ENCODE measurements at regions not wholly inside any gene's neighbourhood (a gene's known extent, or its start where the extent isn't known, plus 50 kb on each side); places are given as distances from the start of the nearest gene placed in this dataset.

DNA sequence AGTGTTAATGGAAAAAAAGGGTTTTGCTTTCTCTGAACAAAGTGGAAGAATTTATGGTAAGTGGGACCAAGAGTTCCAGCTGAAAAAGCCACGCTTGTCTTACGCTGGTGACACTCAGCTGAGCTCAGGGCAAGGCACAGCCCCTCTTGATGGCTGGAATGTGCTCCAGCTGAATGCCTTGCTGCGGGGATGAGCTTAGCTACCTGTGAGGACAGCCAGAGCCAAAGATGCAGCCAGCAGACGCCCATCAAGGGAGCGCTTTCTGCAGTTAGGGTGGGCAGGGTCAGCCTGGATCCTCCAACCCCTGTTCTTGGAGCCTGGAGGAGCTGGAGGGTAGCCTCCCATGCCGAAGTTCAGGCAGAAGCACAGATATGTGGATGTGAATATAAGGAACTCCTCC, 191.4 kb downstream of the SCP2D1 start:
- Histone ChIP-seq H3K9me3 (replicated peaks; ENCODE audit: control insufficient read depth, insufficient read depth, low read depth, low read length) (no peaks in the 10 kb centered on the region), H3K4me1 (replicated peaks in 1 of 2; ENCODE audit: control insufficient read depth in 2 of 2, insufficient read depth in 2 of 2, low read length in 2 of 2) (no peaks in the 10 kb centered on the region), H3K36me3 (ENCODE audit: control insufficient read depth, insufficient read depth, low read length) (no peaks in the 10 kb centered on the region), H2AFZ (ENCODE audit: low read depth, low read length) (no peak overlapping the region), H3K27me3 (ENCODE audit: control insufficient read depth in 2 of 2, insufficient read depth in 2 of 2, low read length in 2 of 2) (no peaks in the 10 kb centered on the region), H4K20me1 (replicated peaks; ENCODE audit: control insufficient read depth, insufficient read depth, low read length) (no peaks in the 10 kb centered on the region), H3K79me2 (ENCODE audit: control insufficient read depth, insufficient read depth, low read length) (no peaks in the 10 kb centered on the region), H3K4me2 (ENCODE audit: insufficient read depth, low read length) (no peak overlapping the region), H3K27ac (ENCODE audit: extremely low read depth, low read depth, low read length) (no peak overlapping the region), H3K9me1 (ENCODE audit: control insufficient read depth, insufficient read depth, low read length) (no peaks in the 10 kb centered on the region), H3K9ac (ENCODE audit: insufficient read depth in 1 of 2, low read depth in 2 of 2, low read length in 2 of 2) (no peak overlapping the region), H3K4me3 (no peak overlapping the region)
- ATAC-seq (no peak), DNase-seq (ENCODE audit: extremely low read depth in 1 of 4, low spot score in 3 of 4) (no peak), FAIRE-seq (no peak)
- ChIA-PET CTCF (ENCODE audit: low intra/inter-chr PET ratio) (no interaction called here), POLR2A (no interaction called here)
- in situ Hi-C loops (cut with MboI) (no loop called here), intact Hi-C loops (cut with micrococcal nuclease) (no loop called here)
- no TSS peak for BruUV-seq (replicated peaks)
- WGBS (ENCODE audit: insufficient coverage, low coverage, missing lambda C conversion rate) = 0% methylated on average over 6 of the region's 6 CpGs
- TF ChIP-seq, protein P1, sequence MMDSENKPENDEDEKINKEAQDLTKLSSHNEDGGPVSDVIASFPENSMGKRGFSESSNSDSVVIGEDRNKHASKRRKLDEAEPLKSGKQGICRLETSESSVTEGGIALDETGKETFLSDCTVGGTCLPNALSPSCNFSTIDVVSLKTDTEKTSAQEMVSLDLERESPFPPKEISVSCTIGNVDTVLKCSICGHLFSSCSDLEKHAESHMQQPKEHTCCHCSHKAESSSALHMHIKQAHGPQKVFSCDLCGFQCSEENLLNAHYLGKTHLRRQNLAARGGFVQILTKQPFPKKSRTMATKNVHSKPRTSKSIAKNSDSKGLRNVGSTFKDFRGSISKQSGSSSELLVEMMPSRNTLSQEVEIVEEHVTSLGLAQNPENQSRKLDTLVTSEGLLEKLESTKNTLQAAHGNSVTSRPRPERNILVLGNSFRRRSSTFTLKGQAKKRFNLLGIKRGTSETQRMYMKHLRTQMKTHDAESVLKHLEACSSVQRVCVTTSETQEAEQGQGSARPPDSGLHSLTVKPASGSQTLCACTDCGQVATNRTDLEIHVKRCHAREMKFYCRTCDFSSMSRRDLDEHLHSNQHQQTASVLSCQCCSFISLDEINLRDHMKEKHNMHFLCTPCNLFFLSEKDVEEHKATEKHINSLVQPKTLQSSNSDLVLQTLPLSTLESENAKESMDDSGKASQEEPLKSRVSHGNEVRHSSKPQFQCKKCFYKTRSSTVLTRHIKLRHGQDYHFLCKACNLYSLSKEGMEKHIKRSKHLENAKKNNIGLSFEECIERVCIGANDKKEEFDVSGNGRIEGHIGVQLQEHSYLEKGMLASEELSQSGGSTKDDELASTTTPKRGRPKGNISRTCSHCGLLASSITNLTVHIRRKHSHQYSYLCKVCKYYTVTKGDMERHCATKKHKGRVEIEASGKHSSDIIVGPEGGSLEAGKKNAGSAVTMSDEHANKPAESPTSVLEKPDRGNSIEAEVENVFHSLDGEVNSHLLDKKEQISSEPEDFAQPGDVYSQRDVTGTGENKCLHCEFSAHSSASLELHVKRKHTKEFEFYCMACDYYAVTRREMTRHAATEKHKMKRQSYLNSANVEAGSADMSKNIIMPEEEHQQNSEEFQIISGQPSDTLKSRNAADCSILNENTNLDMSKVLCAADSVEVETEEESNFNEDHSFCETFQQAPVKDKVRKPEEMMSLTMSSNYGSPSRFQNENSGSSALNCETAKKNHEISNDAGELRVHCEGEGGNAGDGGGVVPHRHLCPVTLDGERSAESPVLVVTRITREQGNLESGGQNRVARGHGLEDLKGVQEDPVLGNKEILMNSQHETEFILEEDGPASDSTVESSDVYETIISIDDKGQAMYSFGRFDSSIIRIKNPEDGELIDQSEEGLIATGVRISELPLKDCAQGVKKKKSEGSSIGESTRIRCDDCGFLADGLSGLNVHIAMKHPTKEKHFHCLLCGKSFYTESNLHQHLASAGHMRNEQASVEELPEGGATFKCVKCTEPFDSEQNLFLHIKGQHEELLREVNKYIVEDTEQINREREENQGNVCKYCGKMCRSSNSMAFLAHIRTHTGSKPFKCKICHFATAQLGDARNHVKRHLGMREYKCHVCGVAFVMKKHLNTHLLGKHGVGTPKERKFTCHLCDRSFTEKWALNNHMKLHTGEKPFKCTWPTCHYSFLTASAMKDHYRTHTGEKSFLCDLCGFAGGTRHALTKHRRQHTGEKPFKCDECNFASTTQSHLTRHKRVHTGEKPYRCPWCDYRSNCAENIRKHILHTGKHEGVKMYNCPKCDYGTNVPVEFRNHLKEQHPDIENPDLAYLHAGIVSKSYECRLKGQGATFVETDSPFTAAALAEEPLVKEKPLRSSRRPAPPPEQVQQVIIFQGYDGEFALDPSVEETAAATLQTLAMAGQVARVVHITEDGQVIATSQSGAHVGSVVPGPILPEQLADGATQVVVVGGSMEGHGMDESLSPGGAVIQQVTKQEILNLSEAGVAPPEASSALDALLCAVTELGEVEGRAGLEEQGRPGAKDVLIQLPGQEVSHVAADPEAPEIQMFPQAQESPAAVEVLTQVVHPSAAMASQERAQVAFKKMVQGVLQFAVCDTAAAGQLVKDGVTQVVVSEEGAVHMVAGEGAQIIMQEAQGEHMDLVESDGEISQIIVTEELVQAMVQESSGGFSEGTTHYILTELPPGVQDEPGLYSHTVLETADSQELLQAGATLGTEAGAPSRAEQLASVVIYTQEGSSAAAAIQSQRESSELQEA (IDR thresholded peaks at IDR 0.05; ENCODE audit: low read depth) = no peak
- TF ChIP-seq, protein P2, sequence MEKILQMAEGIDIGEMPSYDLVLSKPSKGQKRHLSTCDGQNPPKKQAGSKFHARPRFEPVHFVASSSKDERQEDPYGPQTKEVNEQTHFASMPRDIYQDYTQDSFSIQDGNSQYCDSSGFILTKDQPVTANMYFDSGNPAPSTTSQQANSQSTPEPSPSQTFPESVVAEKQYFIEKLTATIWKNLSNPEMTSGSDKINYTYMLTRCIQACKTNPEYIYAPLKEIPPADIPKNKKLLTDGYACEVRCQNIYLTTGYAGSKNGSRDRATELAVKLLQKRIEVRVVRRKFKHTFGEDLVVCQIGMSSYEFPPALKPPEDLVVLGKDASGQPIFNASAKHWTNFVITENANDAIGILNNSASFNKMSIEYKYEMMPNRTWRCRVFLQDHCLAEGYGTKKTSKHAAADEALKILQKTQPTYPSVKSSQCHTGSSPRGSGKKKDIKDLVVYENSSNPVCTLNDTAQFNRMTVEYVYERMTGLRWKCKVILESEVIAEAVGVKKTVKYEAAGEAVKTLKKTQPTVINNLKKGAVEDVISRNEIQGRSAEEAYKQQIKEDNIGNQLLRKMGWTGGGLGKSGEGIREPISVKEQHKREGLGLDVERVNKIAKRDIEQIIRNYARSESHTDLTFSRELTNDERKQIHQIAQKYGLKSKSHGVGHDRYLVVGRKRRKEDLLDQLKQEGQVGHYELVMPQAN (IDR thresholded peaks at IDR 0.05; ENCODE audit: borderline replicate concordance) = no peak
- TF ChIP-seq CHCHD3 (CRISPR knock-in tag; IDR thresholded peaks at IDR 0.05) (no peak), ZNF77 (CRISPR knock-in tag; IDR thresholded peaks at IDR 0.05) (no peak), C11orf30 (IDR thresholded peaks at IDR 0.05; ENCODE audit: low read depth) (no peak), ZNF274 (IDR thresholded peaks at IDR 0.05; ENCODE audit: borderline replicate concordance, low read depth, low read length) (no peak), SMARCC2 (IDR thresholded peaks at IDR 0.05; ENCODE audit: low read depth) (no peak), FOS (IDR thresholded peaks at IDR 0.05; ENCODE audit: extremely low read depth, insufficient read length) (no peak), EWSR1 (IDR thresholded peaks at IDR 0.05; ENCODE audit: borderline replicate concordance, low read depth, partially characterized antibody) (no peak), ZNF695 (CRISPR knock-in tag; IDR thresholded peaks at IDR 0.05) (no peak), TRIM28 (IDR thresholded peaks at IDR 0.05) (no peak)
- TF ChIP-seq, protein P3, sequence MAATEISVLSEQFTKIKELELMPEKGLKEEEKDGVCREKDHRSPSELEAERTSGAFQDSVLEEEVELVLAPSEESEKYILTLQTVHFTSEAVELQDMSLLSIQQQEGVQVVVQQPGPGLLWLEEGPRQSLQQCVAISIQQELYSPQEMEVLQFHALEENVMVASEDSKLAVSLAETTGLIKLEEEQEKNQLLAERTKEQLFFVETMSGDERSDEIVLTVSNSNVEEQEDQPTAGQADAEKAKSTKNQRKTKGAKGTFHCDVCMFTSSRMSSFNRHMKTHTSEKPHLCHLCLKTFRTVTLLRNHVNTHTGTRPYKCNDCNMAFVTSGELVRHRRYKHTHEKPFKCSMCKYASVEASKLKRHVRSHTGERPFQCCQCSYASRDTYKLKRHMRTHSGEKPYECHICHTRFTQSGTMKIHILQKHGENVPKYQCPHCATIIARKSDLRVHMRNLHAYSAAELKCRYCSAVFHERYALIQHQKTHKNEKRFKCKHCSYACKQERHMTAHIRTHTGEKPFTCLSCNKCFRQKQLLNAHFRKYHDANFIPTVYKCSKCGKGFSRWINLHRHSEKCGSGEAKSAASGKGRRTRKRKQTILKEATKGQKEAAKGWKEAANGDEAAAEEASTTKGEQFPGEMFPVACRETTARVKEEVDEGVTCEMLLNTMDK (IDR thresholded peaks at IDR 0.05; ENCODE audit: borderline replicate concordance, insufficient read depth, low read depth, low read length, poor library complexity, severe bottlenecking) = no peak
